Heart right ventricle (tissue), 16 donors: ENCODE measurements at regions not wholly inside any gene's neighbourhood (a gene's known extent, or its start where the extent isn't known, plus 50 kb on each side); places are given as distances from the start of the nearest gene placed in this dataset.

Experiments
- ATAC-seq, 8 donors: fragments of 200-7000 bp; cut with Tn5 transposase; one replicate each; pipeline ENCODE4 v1.9.1; 2020; ENCODE audit warnings: mild to moderate bottlenecking in 8 of 8, moderate library complexity in 8 of 8, moderate number of reproducible peaks in 1 of 8
- DNase-seq, 2 donors: peaks; one replicate each; pipeline ENCODE4 v3.0.0-alpha.2; 2020
- H3K27ac ChIP-seq, 10 donors: fragments of 200-600 bp; sonication (generic) in 2 of 10; one replicate each; pipeline versions ENCODE4 v1.5.0 to v1.8.0; 2020 to 2022; ENCODE audit warnings: mild to moderate bottlenecking in 3 of 10
- H3K27me3 ChIP-seq, 7 donors: fragments of 200-600 bp; one replicate each; pipeline ENCODE4 v1.8.0; 2021 to 2022; ENCODE audit warnings: mild to moderate bottlenecking in 2 of 7
- H3K36me3 ChIP-seq, 9 donors: fragments of 200-600 bp; sonication (generic) in 1 of 9; one replicate each; pipeline versions ENCODE4 v1.5.0 to v1.8.0; 2020 to 2022; ENCODE audit warnings: mild to moderate bottlenecking in 2 of 9
- H3K4me1 ChIP-seq, 9 donors: fragments of 200-600 bp; sonication (generic) in 1 of 9; one replicate each; pipeline versions ENCODE4 v1.5.0 to v1.8.0; 2020 to 2022; ENCODE audit warnings: mild to moderate bottlenecking in 4 of 9
- H3K4me3 ChIP-seq, 10 donors: fragments of 200-600 bp; sonication (generic) in 2 of 10; one replicate each; pipeline versions ENCODE4 v1.5.0 to v1.8.0; 2020 to 2022; ENCODE audit warnings: mild to moderate bottlenecking in 7 of 10, moderate library complexity in 2 of 10
- H3K9me3 ChIP-seq, 11 donors: fragments of 200-600 bp in 10 of 11; sonication (generic) in 2 of 11; one replicate each; pipeline versions ENCODE4 v1.5.0 to v1.8.0; 2013 to 2022; ENCODE audit warnings: mild to moderate bottlenecking in 2 of 11, control low read depth in 1 of 11, moderate library complexity in 1 of 11
- WGBS, 2 donors: extraction: QIAGEN DNeasy Blood & Tissue Kit; methylation state at CpG; one replicate each; pipeline ENCODE4 v1.1.7; 2013; ENCODE audit warnings: inconsistent platforms in 1 of 2; 5-methylcytosine and 5-hydroxymethylcytosine counted together
- intact Hi-C, 10 donors: fragments of 100-400 bp; cut with DNase I; formaldehyde crosslinking; loops; one replicate each; pipeline versions ENCODE4 v1.11.1 to v1.14.2; 2022
- TF ChIP-seq, protein P1 (sequence below), 9 donors: fragments of 200-600 bp; sonication (generic) in 2 of 9; IDR thresholded peaks; one replicate each; pipeline versions ENCODE4 v1.5.0 to v1.8.0; 2021 to 2022; ENCODE audit warnings: antibody characterized with exemption in 9 of 9, mild to moderate bottlenecking in 5 of 9, moderate library complexity in 1 of 9
- donor health status: Arrhythmogenic right ventricular cardiomyopathy.
- donor health status: ischemic (EF 13 %, LVEDD 7.1; RV severe dilation, severe dysfunction).
- donor health status: healthy with polysubstance abuse.
- donor health status: DM: no; HTN: yes; CAD: no.
- donor health status: DM: no; HTN: no; CAD: no.
- donor health status: ischemic (EF 25% LVEDD 6.9; RV normal size, moderate dysfunction).
- donor health status: ischemic (EF 25% LVEDD 5.7; RV mildly dilated, moderate dysfunction).
- donor health status: healthy.
- donor health status: DM: yes; HTN: yes; CAD: no.
- donor health status: Ischemic cardiomyopathy.
- donor health status: ischemic (EF 35%, LVEDD 5.7; RV mildly dilated, moderate dysfunction).
- donor health status: nonischemic (EF 11% LVEDD 7.7; RV severe dilation, severe dysfunction).
- donor health status: DM: yes; HTN: yes; CAD: no.
- donor health status: PGD.
- donor health status: ischemic (EF 29% LVEDD 5.4; RV normal size, mild dysfunction).
- donor health status: nonischemic (EF 23%, LVEDD 6.1; RV moderate dilation, normal function).

DNA sequence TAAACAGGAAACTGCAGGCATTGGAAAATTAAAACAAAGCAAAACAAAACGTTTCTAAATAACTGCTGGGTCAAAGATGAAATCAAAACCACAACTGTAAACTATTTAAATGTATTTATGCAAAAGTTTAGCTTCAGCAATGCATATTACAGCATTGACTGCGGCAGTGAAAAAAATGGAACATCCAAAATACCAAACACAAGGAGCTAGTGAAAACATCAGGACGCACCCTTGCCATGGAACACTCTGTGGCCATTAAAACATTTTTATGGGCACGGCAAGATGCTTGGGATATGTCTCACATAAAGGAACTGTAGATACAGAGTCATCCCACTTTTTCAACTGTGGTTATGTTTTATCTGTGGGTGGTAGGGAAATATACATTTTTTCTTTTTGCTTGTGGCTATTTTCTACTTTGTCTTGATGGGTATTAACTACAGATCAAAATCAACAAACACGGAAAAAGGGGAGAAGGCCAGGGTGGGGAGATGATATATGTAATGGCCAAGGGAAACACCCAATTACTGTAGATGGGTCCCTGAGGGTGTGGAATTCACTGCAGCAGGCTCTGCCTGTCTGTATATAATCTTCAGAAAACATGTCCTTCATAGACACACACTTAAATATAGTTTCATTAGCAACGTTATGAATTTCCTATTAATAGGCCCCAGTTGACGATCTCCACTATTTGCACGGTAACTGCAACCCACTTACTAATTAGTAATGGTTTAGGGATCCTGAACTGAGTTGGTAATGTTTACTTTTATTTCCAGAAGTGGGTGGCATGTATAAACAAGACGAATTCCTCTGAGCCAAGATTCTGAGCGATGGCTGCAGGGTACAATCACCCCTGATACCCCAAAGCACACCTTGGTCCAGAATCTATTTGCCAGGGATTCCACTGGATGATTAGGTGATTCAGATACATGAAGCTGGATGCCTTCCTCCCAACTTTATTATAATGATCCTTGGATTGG lies 110.5 kb downstream of the ACKR3 start:
- intact Hi-C loops = loop anchor here in 3 of 10 donors (10.0 kb wide), 2 partner anchors 105 to 165 kb away; no protein-coding TSS in a partner anchor
- Histone ChIP-seq H3K27ac (no peak overlapping the region), H3K27me3 (peaks cover 0 to under 1% (median 0%) of the 10 kb centered on the region in 7 donors), H3K9me3 (no peaks in the 10 kb centered on the region), H3K4me1 (peaks cover 0 to 45% (median 15%) of the 10 kb centered on the region in 9 donors), H3K36me3 (no peaks in the 10 kb centered on the region), H3K4me3 (no peak overlapping the region)
- ATAC-seq (no peak), DNase-seq (no peak)
- WGBS, 2 donors = 86% methylated on average over 10 of the region's 10 CpGs
- TF ChIP-seq, protein P1, sequence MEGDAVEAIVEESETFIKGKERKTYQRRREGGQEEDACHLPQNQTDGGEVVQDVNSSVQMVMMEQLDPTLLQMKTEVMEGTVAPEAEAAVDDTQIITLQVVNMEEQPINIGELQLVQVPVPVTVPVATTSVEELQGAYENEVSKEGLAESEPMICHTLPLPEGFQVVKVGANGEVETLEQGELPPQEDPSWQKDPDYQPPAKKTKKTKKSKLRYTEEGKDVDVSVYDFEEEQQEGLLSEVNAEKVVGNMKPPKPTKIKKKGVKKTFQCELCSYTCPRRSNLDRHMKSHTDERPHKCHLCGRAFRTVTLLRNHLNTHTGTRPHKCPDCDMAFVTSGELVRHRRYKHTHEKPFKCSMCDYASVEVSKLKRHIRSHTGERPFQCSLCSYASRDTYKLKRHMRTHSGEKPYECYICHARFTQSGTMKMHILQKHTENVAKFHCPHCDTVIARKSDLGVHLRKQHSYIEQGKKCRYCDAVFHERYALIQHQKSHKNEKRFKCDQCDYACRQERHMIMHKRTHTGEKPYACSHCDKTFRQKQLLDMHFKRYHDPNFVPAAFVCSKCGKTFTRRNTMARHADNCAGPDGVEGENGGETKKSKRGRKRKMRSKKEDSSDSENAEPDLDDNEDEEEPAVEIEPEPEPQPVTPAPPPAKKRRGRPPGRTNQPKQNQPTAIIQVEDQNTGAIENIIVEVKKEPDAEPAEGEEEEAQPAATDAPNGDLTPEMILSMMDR (IDR thresholded peaks at IDR 0.05) = no peak

DNA sequence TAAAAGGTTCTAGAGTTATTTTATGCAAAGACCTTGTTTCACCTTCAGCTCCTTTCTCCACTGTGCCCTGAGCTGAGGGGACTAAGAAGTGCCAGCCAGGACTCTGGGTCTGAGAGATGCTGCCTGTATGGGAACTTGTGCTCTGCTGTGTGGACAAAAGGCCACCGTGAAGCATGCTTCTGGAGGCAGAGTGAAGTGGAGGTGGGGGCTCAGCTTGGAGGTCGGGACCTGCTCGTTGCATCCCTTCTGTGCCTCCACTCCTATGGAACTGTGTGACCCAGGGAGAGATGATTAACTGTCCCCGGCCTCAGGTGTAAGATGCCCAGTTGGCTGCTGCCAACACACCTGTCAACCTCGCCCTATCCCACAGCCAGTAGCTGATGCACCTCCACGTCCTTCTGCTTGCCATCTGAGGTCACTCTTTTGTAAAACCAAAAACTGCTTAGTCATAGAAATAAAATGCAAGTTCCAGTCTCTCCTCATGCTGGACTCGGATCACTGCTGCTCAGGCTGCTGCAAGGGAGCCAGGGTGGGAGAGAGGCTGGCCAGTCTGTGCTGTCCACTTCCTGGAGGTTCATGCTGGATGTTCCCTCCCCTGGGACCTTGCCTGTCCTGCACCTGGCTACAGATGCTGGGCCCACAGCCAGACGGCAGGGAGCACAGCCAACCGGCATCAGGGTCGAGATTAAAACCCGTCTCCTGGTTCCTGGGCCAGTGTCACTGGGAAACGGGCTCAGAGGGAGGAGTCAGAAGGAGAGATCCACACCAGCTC lies 113.2 kb downstream of the ACKR3 start:
- intact Hi-C loops = loop anchor here in 1 of 10 donors (10.0 kb wide), 1 partner anchor 168 kb away; no protein-coding TSS in a partner anchor
- peak in 7 of 8 donors; percentile 24 to 59 (median 45) for ATAC-seq
- H3K4me1 ChIP-seq = peaks cover 5 to 38% (median 11%) of the 10 kb centered on the region in 9 donors
- DNase-seq = peak in 1 of 2 donors; percentile 33
- no peak overlapping the region for H3K4me3 ChIP-seq
- peak overlapping the region in 3 of 10 donors; percentile 5 to 32 (median 24) for H3K27ac ChIP-seq
- TF ChIP-seq, protein P1 (IDR thresholded peaks at IDR 0.05) = no peak
- WGBS, 2 donors = 64 to 70% methylated on average over 12 of the region's 12 CpGs
- H3K9me3 ChIP-seq = no peaks in the 10 kb centered on the region
- no peaks in the 10 kb centered on the region for H3K27me3 ChIP-seq
- no peaks in the 10 kb centered on the region for H3K36me3 ChIP-seq

DNA sequence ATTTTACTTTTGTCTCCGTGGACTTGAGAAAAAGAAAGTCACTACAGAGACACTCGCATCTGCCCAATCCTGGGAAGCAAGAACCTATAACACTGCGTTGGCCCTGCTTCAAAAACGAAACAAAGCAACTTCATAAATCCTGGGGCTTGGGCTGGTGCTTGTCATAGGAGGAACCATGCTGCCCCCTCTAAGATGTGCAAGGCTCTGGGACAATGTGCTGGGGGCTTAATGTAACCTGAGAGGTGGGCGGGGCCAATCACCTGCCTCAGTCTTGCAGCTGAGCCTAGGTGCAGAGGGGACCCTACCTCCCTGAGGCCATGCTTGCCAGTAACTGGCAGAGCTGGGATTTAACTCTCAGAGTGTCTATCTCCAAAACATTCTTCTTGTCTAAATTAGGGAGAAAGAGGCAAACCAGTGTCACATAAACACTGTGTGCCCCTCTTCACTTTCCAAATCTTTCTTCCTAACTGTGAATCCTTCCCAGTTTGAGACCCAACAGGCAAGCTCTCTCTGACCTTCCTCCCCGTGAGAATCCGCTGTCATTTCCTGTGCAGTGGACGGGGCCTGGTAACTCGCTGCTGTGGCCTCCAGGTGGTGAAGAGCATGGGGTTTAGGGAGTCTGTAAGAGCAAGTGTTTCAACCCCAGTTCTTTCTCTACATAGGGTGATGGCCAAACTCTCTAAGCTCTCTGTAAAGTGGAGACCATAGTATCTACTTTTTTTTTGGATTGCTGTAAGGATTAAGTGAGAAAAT lies 115.1 kb downstream of the ACKR3 start:
- Histone ChIP-seq H3K4me1 (peaks cover 16 to 57% (median 26%) of the 10 kb centered on the region in 9 donors), H3K36me3 (no peaks in the 10 kb centered on the region), H3K27me3 (no peaks in the 10 kb centered on the region), H3K27ac (no peak overlapping the region), H3K9me3 (no peaks in the 10 kb centered on the region), H3K4me3 (no peak overlapping the region)
- intact Hi-C loops = loop anchor here in 3 of 10 donors (5.0 to 10.0 kb wide), 3 partner anchors 112 to 170 kb away; partner anchors contain the start of gene ACKR3 (in 1 of the 3)
- ATAC-seq (no peak), DNase-seq (no peak)
- 80 to 83% methylated on average over 9 of the region's 9 CpGs for WGBS, 2 donors
- TF ChIP-seq, protein P1 (IDR thresholded peaks at IDR 0.05) = no peak
